ENCODE measurements at regions not wholly inside any gene's neighbourhood (a gene's known extent, or its start where the extent isn't known, plus 50 kb on each side); places are given as distances from the start of the nearest gene placed in this dataset.
"Not testable (repeated sequence)": the region's sequence is repeated elsewhere in the genome, so short reads cannot be mapped to it uniquely, and the experiment has no call there.

DNA sequence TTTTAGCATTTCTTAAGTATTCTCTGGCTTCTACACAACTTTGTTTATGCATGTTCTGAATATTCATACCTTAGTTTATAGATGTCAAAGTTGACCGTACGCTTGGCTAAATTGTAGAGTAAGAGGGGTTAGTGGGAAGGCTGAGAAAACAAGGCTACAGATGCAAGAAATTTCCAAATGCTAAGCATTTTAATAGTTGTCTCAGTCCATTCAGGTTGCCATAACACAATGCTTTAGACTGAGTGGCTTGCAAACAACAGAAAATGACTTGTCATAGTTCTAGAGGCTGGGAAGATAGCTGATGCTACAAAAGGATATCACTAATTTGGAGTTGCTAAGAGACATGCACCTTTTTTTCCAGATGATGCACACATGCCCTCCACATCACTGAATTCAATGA is 53.0 kb upstream of the C1QTNF3 start:
- DNase-seq: not testable (repeated sequence)

DNA sequence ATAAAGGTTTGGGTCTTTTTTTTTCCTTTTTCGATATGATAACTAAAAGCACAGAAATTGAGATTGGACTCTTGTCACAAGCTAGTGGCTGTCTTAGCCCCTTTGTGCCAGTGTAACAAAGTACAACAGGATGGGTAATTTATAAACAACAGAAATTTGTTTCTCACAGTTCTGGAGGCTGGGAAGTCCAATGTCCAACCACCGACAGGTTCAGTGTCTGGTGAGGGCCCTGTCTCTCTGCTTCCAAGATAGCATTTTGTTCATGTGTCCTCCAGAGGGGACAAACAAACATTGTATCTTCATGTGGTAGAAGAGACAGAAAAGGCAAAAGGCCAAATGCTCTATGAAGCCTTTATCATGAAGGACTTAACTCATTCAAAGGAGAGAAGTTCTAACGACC is 56.9 kb upstream of the C1QTNF3 start:
- DNase-seq: not testable (repeated sequence)

DNA sequence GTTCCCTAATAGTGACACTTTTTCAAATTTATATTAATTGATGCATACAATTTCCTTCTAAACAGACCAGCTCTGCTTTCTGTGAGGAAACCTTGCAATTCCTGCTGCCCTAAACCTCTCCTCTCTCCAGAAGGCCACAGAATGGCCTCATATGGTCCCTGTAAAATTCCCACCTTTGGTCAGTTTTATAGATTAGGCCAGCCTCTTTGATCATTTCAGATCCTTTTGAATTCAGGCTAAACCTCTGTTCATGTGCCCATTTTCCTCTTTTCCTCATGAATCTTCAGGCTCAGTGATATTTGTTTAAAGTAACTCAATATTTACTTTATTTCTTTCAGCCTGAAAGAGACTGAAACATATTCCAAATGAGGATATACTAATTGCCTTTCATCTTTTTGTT is 58.6 kb upstream of the C1QTNF3 start:
- DNase-seq: not testable (repeated sequence)

DNA sequence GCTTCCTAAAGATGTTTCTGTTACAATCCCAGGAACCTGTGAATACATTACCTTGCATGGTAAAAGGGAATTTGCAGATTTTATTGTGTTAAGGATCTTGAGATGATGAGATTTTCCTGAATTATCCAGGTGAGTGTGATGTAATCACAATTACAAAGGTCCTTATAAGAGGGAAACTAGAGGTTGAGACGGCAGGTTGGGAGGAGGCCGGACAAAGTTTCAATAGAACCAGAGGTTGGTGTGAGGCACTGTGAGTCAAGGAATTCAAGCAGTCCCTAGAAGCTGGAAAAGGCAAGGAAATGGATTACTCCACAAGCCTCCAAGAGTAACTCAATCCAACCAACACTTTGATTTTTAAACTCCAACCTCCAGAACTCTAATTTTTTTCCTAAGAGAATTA is 65.9 kb upstream of the C1QTNF3 start:
- not testable (repeated sequence) for DNase-seq

DNA sequence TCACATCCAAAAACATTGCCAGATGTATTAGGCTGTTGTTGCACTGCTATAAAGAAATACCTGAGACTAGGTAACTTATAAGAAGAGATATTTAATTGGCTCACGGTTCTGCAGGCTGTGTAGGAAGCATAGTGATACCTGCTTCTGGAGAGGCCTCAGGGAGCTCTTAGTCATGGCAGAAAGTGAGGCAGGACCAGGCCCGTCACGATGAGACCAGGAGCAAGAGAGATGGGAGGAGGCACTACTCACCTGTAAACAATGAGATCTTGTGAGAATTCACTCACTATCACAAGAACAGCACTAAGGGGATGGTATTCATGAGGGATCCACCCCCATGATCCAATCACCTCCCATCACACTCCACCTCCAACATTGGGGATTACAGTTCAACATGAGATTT is 81.3 kb upstream of the C1QTNF3 start:
- not testable (repeated sequence) for DNase-seq

DNA sequence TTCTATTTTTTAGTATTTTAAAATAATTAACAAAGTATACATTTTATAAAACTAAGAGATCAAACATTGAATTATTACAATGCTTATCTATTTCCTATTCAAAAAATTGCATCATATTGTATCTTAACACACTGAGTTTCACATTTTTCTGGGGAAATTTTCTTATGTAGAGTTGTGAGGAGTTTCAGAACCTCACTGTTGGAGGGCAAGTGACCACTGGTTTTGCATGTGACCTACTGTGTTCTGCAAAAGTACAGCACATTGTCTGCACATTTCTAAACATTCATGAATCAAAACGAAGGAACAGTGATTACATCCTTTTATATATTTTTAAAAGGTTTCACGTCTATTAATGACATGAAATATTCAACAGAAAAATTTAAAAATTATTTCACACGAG is 82.3 kb upstream of the C1QTNF3 start:
- DNase-seq: not testable (repeated sequence)

DNA sequence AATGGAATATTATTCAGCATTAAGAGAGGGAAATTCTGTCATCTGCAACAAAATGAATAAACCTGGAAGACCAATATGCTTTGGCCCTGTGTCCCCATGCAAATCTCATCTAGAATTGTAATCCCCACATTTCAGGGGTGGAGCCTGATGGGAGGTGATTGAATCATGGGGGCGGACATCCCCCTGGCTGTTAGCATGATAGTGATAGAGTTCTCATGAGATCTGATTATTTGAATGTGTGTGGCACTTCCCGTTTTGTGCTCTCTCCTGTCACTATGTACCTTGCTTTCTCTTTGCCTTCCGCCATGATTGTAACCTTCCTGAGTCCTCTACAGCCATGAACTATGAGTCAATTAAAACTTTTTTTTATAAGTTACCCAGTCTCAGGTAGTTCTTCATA is 83.7 kb upstream of the C1QTNF3 start:
- not testable (repeated sequence) for DNase-seq

DNA sequence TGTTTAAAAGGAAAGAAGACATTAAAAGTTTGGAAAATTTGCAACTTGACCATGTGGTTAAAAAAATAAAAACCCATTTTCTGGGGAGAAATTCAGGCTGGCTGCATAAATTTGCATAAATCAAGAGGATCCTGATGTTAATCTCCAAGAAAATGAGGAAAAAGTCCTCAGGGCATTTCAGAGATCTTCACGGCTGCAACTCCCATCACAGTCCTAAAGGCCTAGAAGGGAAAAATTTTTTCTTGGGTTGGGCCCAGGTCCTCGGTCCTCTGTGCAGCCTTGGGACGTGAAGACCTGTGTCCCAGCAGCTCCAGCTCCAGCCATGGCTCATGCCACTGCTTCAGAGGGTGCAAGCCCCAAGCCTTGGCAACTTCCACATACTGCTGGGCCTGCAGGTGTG is 84.8 kb upstream of the C1QTNF3 start:
- not testable (repeated sequence) for DNase-seq

DNA sequence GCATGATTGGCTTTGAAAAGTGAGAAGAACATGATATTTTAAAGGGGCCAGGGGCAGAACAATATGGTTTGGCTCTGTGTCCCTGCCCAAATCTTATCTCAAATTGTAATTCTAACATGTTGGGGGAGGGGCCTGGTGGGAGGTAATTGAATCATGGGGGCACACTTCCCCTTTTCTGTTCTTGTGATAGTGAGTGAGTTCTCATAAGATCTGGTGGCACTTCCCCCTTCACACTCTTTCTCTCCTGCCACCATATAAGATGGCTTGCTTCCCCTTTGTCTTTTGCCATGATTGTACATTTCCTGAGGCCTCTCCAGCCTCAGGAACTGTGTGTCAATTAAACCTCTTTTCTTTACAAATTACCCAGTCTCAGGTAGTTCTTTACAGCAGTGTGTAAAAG is 85.9 kb upstream of the C1QTNF3 start:
- DNase-seq: not testable (repeated sequence)

DNA sequence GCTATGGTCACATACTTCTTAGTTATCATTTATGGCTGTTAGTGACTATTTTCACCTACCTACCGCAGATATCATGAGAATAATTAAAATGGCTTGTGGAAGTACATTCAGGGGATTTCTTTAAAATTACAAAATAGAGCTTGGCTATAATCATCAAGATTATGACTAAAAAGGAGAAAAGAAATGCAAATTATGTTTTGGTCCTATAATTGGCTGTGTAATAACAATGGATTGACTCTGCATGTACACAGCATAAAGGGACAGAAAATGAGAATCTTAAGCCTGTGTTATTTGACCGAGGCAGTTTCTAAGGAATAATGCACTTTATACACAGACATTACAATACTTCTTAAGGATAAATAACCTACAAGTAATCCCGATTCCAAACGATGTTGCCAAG is 112.0 kb upstream of the C1QTNF3 start:
- not testable (repeated sequence) for DNase-seq

DNA sequence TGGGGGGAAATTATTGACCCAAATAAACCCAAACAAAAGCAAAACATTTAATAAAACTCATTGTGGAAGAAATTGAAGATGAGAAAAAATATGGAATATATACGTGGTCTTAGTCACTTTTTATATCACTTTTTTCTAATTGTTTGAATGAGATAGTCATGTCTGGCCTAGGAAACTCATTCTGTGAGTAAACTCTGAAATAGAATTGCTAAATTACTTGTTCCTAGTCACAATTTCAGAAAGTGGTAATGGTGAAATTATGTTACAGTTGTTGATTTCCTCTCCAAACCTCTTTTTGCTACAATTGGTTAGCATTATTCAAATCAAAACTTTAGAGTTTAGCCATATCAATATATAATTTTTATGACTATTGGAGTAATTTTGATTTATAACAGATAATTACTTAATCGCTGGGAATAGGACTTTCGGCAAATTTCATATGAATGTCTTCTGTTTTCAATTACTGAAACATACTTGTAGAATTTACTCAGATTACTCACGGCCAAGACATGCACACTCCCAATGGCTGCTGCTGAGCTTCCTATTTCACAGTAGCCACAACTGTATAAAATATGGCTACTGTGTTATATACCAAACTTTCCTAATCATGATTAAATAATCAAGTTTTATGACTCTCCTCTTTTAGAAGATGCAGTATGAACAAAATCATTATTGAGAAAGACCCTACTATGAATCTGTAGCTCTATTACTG is 113.8 kb upstream of the C1QTNF3 start:
- not testable (repeated sequence) for DNase-seq

DNA sequence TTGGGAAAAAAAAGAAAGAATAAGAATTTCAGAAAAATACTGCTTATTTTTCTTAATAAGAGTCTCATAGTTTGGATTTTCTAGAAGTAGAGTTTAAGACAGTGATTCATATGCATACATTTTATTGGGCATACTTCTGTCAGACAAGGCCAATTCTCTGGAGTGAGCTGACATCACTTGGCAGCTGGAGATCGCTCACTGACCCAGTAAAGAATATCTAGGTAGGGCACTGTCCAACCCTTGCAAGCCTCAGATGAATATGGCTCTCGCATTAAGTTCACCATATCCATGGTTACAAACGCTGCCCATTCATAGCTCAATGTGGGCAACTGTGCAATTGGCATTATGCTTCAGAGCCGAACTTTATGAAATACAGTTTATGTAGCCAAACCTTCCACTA is 117.9 kb upstream of the C1QTNF3 start:
- not testable (repeated sequence) for DNase-seq

DNA sequence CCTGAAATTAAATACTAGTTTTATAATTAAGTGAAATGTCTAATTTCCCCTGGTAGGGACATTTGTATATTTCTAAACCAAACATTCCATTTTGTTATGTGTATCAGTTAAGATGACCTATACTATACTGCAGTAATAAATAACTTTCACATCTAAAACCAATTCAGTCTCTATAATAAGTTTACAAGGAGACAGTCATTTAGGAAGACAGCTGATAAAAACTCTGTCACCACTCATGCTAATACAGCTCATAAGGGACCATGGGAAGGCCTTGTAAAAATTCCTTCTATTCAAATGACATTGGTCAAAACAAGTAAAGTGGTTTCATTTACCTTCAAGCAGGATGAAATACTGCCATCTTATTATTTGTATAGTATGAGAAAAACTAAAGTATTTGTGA is 128.4 kb upstream of the C1QTNF3 start:
- not testable (repeated sequence) for DNase-seq

DNA sequence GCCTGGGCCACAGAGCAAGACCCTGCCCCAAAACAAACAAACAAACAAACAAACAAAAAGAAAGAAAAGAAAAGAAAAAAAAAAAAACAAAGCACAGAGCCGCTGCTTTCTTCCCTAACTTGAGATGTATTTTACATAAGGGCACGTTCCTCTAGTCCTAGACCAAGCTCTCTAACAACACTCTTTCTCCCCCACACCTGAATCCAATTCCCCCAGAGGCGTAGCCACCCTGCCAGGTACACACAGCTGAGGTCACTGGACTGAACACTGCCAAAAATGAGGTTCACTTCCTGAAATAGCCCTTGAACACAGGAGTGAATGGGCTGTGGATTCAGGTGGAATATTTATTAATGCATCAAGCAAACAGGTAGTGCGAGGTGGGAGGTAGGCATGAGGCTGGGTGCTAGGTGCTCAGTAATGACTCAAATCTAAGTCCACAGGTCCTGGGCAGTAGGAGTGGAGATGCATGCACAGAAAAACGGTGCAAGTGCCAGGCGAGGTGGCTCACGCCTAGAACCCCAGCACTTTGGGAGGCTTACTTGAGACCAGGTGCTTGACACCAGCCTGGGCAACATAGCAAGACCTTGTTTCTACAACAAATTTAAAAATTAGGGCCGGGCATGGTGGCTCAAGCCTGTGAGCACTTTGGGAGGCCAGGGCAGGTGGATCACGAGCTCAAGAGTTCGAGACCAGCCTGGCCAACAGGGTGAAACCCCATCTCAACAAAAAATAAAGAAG is 136.6 kb upstream of the C1QTNF3 start:
- not testable (repeated sequence) for DNase-seq

DNA sequence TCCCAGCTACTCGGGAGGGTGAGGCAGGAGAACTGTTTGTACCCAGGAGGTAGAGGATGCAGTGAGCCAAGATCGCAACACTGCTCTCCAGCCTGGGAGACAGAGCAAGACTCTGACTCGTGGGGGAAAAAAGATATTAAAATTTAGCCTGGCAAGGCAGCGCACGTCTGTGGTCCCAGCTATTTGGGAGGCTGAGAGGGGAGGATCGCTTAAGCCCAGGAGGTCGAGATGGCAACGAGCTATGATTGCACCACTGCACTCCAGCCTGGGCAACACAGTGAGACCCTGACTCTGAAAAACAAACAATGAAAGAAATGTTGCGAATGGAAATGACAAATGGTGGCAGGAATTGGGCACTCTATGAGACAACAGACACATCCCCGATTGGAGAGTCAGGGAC is 137.2 kb upstream of the C1QTNF3 start:
- DNase-seq: not testable (repeated sequence)

DNA sequence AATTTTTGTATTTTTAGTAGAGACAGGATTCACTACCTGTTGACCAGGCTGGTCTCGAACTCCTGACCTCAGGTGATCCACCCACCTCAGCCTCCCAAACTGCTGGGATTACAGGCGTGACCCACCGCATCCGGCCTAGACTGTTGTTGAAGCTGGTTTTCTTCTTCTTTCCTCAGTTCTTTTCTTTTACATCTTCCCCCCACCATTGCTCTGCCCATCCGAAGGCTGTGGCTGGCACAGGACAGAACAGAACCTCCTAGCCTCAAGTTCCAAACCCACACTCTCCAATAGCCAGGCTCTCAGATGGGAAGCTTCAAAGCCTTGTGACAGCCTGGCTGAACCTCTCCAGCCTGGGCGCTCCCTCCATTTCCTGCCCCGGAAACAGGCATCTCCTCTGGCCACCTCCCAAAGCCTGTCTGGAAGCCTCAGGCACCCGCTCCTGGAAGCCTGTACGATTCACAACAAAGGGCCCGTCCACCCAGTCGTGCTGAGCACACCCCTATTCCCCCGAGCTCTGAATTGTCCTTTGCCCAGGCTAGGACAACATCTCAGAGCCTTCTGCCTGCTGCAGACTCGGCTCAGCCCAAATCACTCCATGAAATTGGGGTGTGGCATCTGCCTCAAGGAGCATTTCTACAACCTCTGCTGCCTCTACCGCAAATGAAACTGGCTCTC is 138.1 kb upstream of the C1QTNF3 start:
- not testable (repeated sequence) for DNase-seq

DNA sequence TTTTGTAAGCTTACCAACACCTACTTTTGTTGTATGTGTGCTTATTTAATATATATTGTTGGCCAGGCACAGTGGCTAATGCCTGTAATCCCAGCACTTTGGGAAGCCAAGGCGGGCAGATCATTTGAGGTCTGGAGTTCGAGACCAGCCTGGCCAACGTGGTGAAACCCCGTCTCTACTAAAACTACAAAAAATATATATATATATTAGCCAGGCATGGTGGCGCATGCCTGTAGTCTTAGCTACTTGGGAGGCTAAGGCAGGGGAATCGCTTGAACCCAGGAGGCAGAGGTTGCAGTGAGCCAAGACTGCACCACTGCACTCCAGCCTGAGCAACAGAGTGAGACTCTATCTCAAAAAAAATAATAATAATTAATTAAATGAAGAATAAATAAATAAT is 142.0 kb upstream of the C1QTNF3 start:
- DNase-seq: not testable (repeated sequence)

DNA sequence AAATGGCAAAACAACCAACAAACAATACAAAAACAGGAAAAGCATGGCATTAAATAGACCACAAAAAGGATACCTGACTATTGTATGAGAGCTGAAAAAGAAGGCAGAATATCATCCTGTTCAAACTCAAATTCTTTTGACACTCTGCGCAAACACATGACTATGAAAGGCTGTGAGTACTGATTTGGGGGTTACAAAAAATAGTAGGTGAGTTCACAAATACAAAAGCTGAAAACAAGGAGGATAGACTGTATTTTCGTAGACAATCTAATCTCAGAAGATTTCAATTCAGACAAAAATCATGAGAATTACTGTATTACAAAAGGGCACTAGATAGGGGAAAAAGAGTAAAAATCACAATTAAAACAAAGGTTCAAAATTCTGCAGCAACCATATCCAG is 142.6 kb upstream of the C1QTNF3 start:
- DNase-seq: not testable (repeated sequence)

DNA sequence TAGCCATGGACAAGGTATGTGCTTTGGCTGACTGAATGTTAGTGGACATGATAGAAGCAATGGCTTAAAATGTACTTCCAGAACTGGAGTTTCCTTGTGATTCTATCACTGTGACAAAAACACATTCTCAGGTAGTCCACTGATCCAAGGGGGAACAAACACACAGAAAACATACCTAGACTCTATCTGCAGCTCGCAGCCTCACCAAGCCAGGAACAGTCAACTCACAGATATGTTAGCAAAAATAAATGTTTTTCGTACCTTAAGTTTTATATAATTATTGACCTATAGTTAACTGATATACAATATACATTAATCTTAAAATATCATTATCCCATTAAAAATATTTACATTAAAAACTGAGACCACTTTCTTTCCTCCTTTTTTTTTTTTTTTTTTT is 143.1 kb upstream of the C1QTNF3 start:
- not testable (repeated sequence) for DNase-seq

DNA sequence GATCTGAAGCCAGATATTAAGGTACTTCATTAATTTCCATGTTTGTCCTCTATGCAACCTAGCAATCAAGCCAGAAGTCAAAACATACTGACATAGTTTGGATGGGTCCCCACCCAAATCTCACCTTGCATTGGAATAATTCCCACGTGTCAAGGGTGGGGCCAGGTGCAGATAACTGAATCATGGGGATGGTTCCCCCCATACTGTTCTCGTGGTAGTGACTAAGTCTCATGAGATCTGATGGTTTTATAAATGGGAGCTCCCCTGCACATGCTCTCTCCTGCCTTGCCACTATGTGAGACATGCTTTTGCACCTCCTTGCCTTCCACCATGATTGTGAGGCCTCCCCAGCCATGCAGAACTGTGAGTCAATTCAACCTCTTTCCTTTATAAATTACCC is 143.9 kb upstream of the C1QTNF3 start:
- not testable (repeated sequence) for DNase-seq

DNA sequence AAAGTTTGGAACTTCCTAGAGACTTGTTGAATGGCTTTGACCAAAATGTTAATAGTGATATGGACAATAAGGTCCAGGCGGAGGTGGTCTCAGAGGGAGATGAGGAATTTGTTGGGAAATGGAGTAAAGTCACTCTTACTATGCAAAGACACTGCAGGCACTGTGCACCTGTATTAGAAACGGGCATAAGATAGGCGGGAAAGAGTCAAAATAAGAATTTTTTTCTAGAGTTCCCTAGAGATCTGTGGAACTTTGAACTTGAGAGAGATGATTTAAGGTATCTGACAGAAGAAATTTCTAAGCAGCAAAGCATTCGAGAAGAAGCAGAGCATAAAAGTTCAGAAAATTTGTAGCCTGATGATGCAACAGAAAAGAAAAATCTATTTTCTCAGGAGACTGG is 144.4 kb upstream of the C1QTNF3 start:
- not testable (repeated sequence) for DNase-seq

DNA sequence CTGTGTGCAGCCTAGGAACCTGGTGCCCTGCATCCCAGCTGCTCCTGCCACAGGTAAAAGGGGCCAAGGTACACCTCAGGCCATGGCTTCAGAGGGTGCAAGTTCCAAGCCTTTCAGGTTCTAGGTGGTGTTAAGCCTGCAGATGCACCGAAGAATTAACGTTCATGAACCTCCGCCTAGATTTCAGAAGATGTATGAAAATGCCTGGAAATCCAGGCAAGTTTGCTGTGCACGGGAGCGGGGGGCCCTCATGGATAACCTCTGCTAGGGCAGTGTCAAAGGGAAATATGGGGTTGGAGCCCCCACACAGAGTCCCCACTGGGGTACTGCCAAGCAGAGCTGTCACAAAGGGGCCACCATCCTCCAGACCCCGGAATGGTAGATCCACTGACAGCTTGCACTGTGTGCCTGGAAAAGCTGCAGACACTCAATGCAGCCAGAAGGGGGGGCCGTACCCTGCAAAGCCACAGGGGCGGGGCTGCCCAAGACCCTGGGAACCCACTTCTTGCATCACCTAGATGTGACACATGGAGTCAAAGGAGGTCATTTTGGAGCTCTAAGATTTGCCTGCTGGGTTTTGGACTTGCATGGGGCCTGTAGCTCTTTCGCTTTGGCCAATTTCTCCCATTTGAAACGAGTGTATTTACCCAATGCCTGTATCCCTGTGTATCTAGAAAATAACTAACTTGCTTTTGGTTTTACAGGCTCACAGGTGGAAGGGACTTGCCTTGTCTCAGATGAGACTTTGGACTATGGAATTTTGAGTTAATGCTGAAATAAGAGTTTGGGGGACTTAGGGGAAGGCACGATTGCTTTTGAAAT is 145.2 kb upstream of the C1QTNF3 start:
- not testable (repeated sequence) for DNase-seq

DNA sequence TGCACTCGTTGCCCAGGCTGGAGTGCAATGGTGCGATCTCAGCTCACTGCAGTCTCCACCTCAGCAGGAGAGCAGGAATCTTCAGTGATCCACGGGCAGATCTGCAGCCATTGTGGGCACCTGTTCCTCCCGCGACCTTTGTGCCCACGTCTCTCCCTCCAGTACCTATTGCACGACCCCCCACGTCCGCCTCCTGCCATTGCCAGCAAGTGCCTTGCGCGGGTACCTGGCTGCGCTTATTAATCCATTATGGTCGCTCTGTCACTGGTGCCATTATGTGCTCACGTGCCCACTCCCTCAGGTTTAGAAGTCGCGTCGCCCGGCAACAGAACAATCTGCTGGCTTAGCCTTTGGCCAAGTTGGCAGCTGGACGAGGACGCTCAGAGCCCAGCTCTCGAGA is 146.2 kb upstream of the C1QTNF3 start:
- not testable (repeated sequence) for DNase-seq

Measured in NCI-H446 (cell line).